ENCODE measurements at regions not wholly inside any gene's neighbourhood (a gene's known extent, or its start where the extent isn't known, plus 50 kb on each side); places are given as distances from the start of the nearest gene placed in this dataset.

DNA sequence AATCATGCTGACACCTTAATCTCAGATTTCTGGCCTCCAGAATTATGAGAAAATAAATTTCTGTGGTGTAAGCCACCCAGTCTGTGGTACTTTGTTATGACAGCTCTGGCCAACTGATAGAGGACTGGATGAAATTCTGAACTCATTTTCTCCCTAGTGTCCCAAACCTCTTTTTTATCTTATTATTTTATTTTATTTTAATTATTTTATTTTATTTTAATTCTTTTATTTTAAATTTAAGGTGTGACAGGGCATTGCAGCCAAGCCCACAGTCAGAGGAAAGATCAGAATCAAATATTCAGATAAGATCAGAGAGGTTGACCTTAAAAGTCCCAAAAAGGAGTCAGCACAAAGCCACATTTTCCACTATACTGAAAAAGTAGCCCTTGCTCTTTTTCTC lies 228.1 kb downstream of the TFEC start:
- no peak overlapping the region for H3K4me2 ChIP-seq
- H2AFZ ChIP-seq: no peak overlapping the region
- no peaks in the 10 kb centered on the region for H3K79me2 ChIP-seq (replicated peaks; ENCODE audit: insufficient read depth)
- Mint-ChIP-seq H3K4me3 (no peak overlapping the region), H3K27ac (no peak overlapping the region), H3K9me3 (no peaks in the 10 kb centered on the region), H3K4me1 (peaks cover 15% of the 10 kb centered on the region), H3K36me3 (ENCODE audit: low read depth) (no peaks in the 10 kb centered on the region), H3K27me3 (ENCODE audit: insufficient read depth, low read depth, poor library complexity) (no peaks in the 10 kb centered on the region)
- H3K27ac ChIP-seq (ENCODE audit: low read depth): no peak overlapping the region
- no peak for DNase-seq (ENCODE audit: low spot score)
- no peaks in the 10 kb centered on the region for H3K9me2 ChIP-seq (ENCODE audit: insufficient read depth)
- H3K36me3 ChIP-seq (ENCODE audit: insufficient read depth): no peaks in the 10 kb centered on the region
- H3K4me1 ChIP-seq (ENCODE audit: insufficient read depth): peaks cover 13% of the 10 kb centered on the region
- H4K20me1 ChIP-seq (replicated peaks; ENCODE audit: insufficient read depth): no peaks in the 10 kb centered on the region
- no peak for ATAC-seq
- no peak overlapping the region for H3K4me3 ChIP-seq
- no peaks in the 10 kb centered on the region for H3F3A ChIP-seq (replicated peaks; ENCODE audit: low read depth)
- TF ChIP-seq, protein P1, sequence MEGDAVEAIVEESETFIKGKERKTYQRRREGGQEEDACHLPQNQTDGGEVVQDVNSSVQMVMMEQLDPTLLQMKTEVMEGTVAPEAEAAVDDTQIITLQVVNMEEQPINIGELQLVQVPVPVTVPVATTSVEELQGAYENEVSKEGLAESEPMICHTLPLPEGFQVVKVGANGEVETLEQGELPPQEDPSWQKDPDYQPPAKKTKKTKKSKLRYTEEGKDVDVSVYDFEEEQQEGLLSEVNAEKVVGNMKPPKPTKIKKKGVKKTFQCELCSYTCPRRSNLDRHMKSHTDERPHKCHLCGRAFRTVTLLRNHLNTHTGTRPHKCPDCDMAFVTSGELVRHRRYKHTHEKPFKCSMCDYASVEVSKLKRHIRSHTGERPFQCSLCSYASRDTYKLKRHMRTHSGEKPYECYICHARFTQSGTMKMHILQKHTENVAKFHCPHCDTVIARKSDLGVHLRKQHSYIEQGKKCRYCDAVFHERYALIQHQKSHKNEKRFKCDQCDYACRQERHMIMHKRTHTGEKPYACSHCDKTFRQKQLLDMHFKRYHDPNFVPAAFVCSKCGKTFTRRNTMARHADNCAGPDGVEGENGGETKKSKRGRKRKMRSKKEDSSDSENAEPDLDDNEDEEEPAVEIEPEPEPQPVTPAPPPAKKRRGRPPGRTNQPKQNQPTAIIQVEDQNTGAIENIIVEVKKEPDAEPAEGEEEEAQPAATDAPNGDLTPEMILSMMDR (conservative IDR thresholded peaks at IDR 0.05; ENCODE audit: low read depth in 2 of 2): no peak
- TF ChIP-seq STAT1 (IDR thresholded peaks at IDR 0.05; ENCODE audit: unreplicated experiment): no peak
- TF ChIP-seq EZH2phosphoT487 (IDR thresholded peaks at IDR 0.05; ENCODE audit: unreplicated experiment): no peak
- no peak for TF ChIP-seq EZH2 (IDR thresholded peaks at IDR 0.05; ENCODE audit: low read depth, unreplicated experiment)
- TF ChIP-seq POLR2AphosphoS5 (IDR thresholded peaks at IDR 0.05; ENCODE audit: low read depth): no peak
- TF ChIP-seq ZNF114 (CRISPR knock-in tag; IDR thresholded peaks at IDR 0.05): no peak
- TF ChIP-seq, protein P2, sequence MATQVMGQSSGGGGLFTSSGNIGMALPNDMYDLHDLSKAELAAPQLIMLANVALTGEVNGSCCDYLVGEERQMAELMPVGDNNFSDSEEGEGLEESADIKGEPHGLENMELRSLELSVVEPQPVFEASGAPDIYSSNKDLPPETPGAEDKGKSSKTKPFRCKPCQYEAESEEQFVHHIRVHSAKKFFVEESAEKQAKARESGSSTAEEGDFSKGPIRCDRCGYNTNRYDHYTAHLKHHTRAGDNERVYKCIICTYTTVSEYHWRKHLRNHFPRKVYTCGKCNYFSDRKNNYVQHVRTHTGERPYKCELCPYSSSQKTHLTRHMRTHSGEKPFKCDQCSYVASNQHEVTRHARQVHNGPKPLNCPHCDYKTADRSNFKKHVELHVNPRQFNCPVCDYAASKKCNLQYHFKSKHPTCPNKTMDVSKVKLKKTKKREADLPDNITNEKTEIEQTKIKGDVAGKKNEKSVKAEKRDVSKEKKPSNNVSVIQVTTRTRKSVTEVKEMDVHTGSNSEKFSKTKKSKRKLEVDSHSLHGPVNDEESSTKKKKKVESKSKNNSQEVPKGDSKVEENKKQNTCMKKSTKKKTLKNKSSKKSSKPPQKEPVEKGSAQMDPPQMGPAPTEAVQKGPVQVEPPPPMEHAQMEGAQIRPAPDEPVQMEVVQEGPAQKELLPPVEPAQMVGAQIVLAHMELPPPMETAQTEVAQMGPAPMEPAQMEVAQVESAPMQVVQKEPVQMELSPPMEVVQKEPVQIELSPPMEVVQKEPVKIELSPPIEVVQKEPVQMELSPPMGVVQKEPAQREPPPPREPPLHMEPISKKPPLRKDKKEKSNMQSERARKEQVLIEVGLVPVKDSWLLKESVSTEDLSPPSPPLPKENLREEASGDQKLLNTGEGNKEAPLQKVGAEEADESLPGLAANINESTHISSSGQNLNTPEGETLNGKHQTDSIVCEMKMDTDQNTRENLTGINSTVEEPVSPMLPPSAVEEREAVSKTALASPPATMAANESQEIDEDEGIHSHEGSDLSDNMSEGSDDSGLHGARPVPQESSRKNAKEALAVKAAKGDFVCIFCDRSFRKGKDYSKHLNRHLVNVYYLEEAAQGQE (IDR thresholded peaks at IDR 0.05; ENCODE audit: unreplicated experiment): no peak
- TF ChIP-seq, protein P3, sequence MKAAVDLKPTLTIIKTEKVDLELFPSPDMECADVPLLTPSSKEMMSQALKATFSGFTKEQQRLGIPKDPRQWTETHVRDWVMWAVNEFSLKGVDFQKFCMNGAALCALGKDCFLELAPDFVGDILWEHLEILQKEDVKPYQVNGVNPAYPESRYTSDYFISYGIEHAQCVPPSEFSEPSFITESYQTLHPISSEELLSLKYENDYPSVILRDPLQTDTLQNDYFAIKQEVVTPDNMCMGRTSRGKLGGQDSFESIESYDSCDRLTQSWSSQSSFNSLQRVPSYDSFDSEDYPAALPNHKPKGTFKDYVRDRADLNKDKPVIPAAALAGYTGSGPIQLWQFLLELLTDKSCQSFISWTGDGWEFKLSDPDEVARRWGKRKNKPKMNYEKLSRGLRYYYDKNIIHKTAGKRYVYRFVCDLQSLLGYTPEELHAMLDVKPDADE (IDR thresholded peaks at IDR 0.05): no peak
- H3K27me3 ChIP-seq (ENCODE audit: insufficient read depth): no peaks in the 10 kb centered on the region

DNA sequence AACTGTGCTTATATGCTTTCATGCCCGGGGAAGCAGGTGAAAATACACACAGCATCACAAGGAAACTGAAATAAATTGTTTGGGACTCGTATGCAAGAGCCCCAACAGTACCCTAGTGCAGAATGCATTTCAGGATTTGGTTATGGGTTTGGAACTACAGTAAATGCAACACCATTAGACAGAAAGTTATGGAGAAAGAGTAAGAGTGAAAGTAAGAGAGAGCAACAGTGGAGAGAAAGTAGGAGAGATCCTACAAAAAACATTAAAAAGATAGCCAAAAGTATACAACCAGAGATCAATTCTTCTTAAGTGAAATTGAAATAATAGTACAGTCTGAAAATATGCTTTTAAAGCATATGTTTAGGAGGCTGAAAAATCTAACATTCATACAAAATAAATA lies 231.1 kb downstream of the TFEC start:
- Histone ChIP-seq H3K36me3 (ENCODE audit: insufficient read depth) (no peaks in the 10 kb centered on the region), H2AFZ (no peak overlapping the region), H3K4me1 (ENCODE audit: insufficient read depth) (peaks cover 16% of the 10 kb centered on the region), H3K27me3 (ENCODE audit: insufficient read depth) (no peaks in the 10 kb centered on the region), H4K20me1 (replicated peaks; ENCODE audit: insufficient read depth) (no peaks in the 10 kb centered on the region), H3K27ac (ENCODE audit: low read depth) (no peak overlapping the region), H3F3A (replicated peaks; ENCODE audit: low read depth) (no peaks in the 10 kb centered on the region), H3K4me3 (no peak overlapping the region), H3K9me2 (ENCODE audit: insufficient read depth) (no peaks in the 10 kb centered on the region), H3K4me2 (no peak overlapping the region), H3K79me2 (replicated peaks; ENCODE audit: insufficient read depth) (no peaks in the 10 kb centered on the region)
- no peak for DNase-seq (ENCODE audit: low spot score)
- H3K27me3 Mint-ChIP-seq (ENCODE audit: insufficient read depth, low read depth, poor library complexity): no peaks in the 10 kb centered on the region
- H3K4me1 Mint-ChIP-seq: peaks cover 19% of the 10 kb centered on the region
- TF ChIP-seq ZNF331 (CRISPR knock-in tag; IDR thresholded peaks at IDR 0.05; ENCODE audit: low read depth): no peak
- H3K36me3 Mint-ChIP-seq (ENCODE audit: low read depth): no peaks in the 10 kb centered on the region
- ATAC-seq: no peak
- no peaks in the 10 kb centered on the region for H3K9me3 Mint-ChIP-seq
- no peak overlapping the region for H3K4me3 Mint-ChIP-seq
- H3K27ac Mint-ChIP-seq: no peak overlapping the region
